Activated T-cell treated with anti-CD3 and anti-CD28 coated beads for 1 hour (primary cell): ENCODE measurements at regions not wholly inside any gene's neighbourhood (a gene's known extent, or its start where the extent isn't known, plus 50 kb on each side); places are given as distances from the start of the nearest gene placed in this dataset.

Experiments
- DNase-seq: peaks from one replicate; pipeline ENCODE4 v3.0.0-alpha.2; 2020; ENCODE audit warnings: low read depth

DNA sequence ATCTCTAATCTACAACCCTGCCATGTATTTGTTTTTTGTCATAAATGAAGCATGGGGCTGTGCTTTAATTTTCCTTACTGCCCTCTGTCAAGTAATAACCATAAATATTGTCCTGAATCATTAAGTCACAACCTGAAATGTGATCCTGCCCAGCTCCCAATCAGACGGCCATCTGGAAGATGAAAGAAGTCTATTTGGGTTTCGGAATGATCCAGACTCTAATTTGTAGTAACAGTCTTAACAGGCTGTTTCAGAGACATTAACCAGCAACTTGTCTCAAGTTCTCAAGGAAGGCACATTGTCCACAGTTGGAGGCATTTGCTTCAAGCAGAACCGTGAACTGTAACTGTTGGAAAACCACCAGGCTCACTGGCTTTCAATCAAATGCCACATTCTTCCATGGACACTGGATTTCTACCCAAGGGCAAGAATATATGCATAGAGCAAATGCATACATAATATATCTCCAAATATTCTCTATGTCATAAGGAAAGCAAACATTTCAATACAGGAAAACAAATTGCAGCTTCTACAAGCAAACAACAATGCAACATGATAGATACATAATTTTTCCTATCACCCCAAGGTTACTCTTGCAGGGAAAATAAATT is 405.2 kb upstream of the NPVF start:
- DNase-seq = no peak

DNA sequence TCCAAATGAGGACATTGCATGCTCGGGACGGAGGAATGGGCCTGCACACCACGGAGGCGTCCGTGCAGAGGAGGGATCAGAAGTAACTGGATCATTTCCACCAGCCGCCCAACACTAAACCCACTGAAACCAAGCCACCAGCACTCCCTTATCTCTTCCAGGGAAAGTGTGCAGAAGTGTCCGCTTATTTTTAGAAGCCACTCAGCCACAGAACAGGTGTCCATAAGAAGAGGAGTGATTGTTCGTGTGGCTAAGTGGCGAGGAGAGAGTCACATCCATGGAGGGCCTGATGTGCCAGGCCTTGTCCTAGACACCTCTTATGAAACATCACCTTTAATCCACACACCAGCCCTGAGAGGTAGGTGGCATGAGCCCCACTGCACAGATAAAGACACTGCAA is 407.9 kb upstream of the NPVF start:
- DNase-seq = no peak

DNA sequence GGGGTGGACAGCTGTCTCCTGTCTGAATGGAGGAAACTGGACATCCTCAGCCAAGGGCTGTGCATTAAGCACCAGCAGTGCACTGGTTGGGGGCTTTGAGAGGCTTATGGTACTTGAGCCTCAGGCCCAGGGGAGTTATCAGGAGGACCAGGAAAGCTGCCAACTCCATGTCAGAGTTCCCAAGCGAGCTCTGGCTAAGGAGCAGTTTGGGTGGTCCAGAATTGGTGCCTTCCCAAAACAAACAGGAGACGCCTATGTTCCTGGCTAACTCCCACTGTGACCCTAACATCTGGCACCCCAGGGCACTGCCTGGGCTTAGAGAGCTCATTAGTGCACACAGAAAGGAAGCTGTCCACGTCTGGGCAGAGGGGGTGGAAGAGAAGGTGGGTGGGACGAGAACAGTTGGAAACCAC is 408.6 kb upstream of the NPVF start:
- DNase-seq = no peak

DNA sequence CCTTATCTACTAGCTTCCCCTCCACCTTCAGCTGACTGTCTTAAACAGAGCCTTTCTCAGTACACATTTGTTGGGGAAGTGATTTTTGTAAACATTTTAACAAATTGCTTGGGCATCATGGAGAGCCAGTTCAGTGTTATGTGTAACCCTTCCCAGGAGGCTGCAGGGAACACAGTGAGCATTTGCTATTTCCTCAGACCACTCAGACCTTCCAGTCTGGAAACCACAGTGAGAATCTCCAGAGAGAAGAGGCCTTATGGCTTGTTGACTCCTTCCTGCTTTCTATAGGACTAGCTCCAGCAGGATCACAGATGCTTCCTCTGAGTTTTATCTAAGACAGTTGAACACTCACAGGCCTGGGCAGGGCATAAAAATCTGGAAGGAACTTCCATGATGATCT is 409.8 kb upstream of the NPVF start:
- no peak for DNase-seq

DNA sequence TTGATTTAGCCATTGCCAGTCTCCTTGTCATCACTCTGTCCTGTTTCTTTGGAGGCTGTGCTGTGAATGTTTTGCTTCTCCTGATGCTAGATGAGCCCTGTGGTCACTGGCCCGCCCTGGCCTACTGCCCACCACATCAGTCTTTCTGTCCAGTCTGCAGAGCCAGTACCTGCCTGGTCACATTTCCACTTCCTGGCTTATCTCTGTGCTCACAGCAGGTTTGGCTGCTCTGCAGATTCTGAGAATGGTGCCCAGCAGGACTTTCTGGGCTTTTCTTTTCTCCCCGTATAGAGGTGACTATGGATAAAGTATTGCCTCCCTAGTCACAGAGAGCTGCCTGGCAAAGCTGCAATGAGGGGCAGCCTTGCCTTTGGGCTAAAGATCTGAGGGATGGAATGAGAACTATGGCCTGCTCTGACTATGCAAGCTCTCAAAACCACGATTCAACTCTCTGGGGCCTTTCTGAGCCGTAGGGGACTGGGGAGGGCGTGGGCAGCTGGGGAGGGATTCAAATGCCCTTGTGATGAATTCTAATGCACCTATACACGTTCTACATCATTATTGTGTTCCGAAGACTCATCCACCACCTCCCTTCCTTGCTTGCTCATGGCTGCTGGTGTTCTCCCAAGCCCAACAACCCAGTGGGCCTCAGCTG is 410.4 kb upstream of the NPVF start:
- DNase-seq = no peak

DNA sequence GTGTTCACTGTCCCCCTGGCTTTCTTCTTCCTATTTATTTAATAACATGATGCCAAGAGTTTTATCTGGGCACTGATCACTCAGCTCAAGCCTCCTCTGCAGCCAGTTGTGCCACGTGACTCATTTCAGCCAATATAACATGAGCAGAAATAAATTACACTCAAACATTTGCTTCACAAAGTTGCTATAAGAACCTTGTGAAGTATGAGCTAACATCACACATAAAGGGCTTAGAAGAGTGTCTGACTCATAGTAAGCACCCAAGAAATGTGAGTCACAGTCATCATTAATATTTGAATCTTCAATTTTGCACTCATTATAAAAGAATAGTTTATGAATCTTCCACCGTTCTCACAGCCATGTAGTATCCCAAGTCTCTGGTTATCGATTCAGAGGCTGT is 414.6 kb upstream of the NPVF start:
- DNase-seq = no peak

DNA sequence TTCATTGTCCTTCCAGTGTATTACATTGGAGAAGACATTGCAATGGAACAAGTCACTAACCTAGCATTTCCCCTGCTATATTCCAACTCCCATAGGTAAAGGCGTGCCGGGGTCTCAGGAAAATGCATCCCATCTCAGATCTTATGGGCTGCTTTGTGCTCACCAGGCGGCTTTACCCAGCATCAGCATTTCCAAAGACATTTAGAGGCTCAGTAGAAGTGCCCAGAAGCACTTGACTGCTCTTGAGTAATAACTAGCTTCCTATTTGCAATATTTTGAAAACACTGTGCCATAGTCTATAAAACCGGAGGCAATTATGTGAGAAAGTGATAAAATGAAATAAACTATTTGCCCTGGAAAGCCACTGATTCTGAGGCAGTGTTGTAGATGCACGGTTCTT is 415.0 kb upstream of the NPVF start:
- DNase-seq = no peak

DNA sequence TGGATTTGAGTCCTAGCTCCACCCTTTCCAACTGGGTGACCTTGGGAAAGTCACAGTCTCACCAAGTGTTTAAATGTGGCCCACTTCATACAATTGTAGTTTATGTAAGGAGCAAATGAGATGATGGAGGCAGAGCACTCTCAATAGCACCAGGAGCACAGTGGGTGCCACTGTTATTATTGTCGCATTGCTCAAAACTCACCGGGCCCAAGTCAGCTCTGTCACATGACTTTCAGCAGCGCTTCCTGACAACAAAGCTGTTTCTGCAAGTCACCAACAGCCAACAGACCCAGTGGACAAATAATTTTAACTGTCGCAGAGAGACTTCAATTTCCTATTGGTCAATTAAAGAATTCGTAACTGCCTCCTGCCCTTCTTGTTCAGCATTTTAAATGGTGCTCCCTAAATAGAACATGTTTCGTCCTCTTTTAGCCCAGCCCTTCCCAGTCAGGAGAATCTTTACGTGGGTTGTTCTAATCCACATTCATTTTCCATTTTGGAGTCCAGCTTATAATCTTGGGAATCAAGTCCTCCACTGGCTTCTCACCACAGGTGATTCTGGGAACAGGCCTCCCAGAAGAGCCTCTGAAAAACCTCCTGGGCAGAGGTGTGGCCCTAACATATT is 415.6 kb upstream of the NPVF start:
- no peak for DNase-seq

DNA sequence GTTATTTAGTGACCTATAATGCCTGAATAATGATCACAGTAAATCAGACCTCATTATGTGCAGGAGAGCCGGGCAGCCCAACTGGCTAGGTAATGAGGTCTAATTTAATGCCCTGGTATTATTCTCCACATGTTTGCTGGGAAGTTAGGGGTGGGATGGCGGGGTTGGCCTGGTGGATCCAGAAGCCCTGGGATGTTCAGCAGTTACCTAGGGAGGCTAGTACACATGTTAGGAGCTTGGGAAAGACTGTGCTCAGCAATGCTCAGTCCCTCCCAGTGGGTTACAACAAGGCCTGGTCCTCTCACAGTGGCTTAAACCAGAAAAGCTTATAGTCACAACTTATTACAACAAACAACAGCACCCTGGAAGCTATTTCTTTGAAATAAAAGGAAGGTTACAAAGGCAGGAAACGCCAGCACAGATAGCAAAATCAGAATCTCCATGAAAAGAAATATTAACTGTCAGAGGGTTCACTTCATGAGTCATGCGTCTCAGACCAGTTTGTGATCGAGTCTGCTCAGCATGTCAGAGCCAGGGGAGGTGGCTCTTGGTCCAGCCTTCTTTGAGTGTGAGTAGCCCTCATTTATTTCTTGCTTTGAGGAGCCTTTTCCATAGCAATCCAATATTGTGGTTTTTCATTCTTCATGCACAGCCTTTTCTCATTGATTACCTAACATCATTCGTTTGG is 418.6 kb upstream of the NPVF start:
- no peak for DNase-seq

DNA sequence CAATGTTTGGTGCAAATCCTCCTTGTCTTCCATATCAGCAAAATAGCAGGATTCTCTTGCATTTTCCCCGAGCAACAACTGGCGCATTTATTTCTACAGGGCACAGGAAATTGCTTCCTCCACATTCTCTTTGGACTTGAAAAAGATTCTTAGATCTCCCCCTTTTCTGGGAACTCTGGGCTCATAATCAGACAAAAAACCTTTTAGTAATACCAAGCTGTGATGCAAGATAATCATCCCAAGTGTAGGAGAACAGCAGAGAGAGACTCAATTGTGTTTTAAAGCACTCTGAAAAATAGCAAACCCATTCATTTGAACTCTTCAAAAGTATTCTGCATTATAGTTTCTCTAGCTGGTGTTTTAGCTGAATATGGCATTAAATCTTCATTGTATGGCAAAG is 419.6 kb upstream of the NPVF start:
- DNase-seq = no peak

DNA sequence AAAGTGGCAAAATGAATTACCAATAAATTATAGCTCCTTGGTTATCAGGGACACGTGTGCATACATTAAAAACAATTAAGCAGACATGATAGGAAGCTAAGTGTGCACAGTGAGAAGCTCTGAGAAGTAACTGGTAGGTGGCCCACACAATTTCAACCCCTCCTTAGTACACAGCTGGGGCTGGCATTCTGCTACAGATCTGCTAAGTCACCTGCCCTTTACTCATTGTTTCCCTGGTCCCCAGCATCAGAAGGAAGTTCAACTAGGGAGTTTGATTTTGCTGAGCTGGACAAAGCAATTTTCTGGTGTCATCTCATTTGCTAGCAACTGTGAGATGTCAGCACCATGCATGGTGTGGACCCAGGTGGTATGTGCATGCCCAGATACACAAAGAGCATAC is 424.1 kb upstream of the NPVF start:
- DNase-seq = no peak

DNA sequence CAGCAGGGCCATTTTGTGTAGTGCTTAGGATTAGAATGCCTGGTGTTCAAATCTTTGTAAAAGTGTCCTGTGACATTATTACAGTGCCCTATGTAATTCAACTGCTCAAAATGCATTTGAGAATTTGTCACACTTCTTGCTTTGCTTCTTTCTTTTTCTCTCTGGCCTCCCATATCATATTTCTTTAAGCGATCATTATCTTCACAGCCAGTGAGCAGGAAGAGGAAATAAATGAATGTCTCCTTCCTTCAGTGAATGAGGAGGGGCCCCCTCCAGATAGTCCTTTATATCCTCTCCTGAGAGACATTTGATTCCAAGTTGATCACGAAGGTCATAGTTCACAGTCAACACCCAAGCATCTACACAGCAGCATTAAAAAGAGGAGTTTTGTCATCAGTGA is 425.1 kb upstream of the NPVF start:
- no peak for DNase-seq

DNA sequence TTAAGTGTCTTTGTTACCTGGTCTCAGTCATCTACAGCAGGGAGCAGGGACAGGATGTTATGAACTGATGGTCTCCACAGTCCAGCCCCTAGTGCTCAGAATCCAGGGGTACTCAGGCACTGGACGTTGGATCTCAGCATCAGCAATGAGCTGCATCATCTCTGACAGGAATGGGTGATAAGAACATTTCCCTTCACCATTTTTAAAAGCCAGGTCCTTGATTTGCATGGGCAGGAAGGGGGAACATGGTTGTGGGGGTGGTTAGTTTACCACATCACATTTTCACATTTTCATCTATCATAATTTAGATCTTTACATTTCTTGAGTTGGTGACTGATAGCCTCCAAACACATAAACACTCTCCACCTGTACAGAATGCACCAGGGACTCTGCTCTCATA is 427.8 kb upstream of the NPVF start:
- no peak for DNase-seq

DNA sequence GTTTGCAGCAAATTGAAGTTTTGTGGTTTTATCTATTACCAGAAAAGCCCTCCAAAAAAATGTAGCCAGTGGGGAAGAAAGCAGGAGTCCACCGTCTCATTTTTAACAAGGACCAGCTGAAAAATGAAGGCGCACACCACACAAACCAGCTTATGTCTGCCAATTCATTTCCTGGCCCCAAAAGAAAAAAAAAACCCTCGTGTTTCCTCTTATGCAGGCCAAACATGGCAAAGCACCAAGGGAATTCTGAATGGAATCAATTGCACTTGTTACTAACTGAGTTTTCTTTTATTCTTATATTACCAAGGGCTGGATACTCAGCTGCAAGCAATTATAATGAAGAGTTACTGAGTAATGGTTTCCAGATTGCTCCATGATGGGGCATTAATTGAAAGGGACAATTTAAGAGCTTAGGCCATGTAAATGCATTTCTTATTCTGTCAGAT is 428.3 kb upstream of the NPVF start:
- no peak for DNase-seq

DNA sequence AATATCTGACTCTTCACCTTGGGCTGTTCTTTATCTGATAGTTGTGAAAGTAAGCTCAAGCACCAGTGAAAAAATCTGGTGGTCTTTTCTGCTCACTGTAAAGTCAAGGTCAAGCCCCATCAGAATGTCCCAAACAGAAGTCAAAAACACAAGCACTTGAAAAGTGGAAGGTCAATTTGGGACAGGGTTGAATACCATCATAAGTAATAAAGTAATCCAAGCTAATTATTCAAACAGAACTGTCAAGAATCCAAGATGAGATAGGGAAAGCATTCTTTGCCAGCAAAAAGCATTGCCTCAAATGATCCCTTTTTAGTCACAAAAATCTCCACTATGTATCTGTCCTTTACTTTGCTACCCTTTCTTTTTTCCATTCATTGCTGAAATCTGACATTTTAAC is 430.1 kb upstream of the NPVF start:
- DNase-seq = no peak

DNA sequence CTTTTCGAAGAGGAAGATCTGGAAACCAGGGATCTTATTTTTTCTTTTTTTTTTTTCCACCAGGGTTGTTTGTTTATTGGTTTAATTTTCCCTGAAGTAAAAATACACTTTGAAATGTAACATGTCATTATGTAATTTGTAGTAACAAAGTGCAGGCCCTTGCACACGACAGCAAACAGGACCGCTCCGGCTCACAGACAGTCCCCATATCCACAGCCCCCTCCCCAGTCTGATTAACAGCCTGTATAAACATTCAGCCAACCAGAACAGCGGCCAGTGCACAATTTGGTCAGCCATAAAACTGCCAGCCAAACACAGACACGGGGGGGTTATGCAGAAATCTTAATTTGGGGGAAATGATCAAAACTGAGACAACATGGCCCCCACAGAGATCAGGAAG is 431.6 kb upstream of the NPVF start:
- DNase-seq = no peak

DNA sequence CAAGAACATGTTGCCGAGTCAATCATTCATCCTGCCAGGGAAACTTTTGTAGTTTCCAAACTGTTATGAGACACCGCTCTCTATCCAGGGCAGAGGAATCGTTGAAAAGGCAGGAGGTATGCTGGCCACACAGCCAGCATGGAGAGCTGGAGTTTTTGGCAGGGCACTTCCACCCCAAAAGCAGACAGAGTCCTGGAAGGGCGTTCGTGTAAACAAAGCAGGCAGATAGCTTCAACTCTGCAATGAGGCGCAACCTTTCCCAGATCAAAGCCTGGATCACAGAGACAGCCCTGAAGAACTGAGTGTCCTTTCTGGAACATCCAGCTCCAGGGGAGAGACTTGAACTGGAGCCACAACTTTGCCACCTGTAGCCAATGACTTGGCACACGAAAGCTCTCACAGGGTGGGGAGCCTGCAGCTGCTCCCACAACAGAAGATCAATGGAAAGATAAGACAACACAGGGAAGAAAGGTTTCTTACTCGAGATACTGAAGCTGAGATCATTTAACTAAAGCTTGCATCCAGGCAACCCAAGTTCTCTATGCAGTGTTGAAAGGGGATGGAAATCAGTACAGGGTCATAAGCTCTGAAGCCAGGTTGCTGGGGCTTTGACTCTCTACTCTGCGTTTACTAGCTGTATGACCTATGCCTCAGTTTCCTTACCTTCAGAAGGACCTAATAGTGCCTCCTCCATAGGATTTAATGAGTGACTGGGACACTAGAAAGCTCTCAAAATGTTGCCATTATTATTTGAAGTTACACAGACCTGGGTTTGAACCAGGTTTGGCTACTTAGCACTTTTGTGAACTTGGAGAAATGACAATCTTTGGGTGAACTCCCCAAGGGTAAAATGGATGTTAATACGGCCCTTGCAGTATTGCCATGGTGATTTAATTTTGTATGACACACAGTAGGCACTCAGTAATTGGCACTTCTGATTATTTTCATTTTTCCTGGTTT is 434.8 kb upstream of the NPVF start:
- no peak for DNase-seq

DNA sequence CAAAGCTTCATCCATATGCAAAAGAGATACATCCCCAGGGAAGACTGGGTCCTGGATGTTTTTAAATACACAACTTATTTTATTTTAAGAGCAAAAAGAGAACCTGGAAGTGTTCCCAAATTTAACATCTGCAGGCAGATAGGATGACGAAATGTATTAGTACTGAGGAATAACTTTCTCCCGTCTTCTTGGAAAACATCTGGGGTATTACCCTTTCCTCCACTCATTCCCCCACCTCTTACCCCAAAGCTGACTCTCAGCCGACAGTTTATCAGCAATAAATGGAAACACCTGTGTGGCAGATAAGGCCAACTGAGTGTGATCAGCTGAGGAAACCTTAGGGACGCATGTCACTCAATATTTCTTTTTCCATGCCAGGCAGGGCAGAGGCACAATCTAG is 435.6 kb upstream of the NPVF start:
- DNase-seq = no peak

DNA sequence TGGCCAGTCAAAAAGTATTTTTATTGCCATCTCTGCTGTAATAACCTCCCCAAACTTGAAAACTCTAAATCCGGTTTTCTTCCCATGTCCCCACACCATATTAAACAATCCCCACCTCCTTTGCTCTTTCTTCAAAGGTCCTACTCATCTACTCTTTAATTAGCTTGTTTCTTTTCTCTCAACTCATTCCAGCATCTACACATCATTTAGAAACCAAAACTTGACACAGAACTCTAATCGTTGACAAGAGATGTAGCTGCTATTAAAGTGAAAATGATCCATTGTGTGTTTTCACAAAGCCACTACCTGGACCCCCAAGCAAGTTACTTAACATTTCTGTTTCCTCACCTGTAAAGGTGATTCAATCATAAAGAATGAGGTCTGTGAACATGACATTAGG is 436.3 kb upstream of the NPVF start:
- DNase-seq = no peak

DNA sequence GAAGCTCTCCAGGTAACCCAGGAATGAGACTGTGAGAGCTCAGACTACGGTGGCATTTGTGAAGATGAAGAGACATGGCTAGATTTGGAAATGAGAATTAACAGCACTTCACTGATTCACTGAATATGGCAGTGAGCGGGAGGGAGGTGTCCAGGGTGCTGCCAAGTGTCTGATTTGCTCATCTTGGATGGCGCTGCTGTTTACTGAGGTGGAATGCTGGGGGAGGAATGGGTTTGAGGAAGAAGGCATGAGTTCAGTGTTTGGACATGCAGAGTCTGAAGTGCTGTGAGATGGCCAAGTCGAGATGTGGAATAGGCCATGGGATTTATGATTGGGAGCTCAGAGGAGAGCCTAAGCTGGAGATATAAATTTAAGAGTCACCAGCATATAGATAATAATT is 437.1 kb upstream of the NPVF start:
- no peak for DNase-seq

DNA sequence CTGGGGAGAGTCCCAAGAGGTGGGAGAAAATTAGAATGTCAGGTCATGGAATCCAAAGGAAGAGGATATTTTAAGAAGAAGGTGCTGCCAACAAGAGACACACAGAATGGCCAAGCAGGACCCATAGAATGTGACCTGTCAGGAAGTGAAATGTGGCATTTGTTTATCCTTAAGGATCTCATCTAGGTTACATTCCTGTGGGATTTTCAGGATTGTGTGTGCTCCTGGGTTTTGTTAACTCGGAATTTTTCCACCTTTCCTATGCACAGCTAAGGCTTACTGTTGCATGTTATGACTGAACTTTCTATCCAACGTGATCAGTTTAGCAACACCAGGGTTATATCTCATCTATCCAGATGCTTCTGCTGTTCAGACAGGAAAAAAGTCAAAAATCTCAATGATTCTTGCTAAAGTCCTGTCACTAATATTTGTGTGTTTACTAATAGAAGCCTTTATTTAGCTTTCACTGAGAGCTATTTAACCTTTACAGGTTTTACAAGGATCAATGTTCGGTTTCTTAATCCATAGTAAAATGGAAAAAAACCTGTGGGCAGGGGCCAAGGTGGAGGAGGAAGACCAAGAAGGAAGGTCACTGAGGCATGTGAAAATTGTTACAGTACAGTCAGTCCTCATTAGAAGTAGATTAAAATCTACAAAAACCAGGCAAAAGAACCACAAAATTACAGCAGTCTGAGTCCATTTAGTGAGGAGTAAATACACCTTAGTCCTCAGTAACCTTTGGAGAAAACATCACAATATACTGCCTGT is 437.8 kb upstream of the NPVF start:
- DNase-seq = no peak
